SHP77 treated with DMSO at 0.1 percent for 48 hours (cell line): ENCODE measurements at regions not wholly inside any gene's neighbourhood (a gene's known extent, or its start where the extent isn't known, plus 50 kb on each side); places are given as distances from the start of the nearest gene placed in this dataset.

Experiments
- DNase-seq: peaks from one replicate; lab custom pipeline; 2025; lab: John Stamatoyannopoulos, UW

DNA sequence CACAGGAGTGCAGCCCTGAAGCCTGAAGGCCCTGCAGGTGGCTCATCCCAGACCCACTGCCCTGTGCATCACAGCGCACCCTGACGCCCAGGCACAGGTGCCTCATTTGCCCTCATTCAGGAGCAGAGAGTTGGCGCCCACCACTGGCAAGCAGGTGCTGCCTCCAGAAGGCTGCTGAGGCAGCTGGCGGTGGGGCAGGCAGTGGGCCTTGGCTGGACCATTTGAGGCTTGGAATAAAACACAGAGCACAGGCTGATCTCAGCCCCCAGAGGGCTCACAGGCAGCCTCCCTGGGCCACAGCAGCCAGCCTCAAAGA is 1151.9 kb downstream of the BRD1 start:
- DNase-seq: no peak

DNA sequence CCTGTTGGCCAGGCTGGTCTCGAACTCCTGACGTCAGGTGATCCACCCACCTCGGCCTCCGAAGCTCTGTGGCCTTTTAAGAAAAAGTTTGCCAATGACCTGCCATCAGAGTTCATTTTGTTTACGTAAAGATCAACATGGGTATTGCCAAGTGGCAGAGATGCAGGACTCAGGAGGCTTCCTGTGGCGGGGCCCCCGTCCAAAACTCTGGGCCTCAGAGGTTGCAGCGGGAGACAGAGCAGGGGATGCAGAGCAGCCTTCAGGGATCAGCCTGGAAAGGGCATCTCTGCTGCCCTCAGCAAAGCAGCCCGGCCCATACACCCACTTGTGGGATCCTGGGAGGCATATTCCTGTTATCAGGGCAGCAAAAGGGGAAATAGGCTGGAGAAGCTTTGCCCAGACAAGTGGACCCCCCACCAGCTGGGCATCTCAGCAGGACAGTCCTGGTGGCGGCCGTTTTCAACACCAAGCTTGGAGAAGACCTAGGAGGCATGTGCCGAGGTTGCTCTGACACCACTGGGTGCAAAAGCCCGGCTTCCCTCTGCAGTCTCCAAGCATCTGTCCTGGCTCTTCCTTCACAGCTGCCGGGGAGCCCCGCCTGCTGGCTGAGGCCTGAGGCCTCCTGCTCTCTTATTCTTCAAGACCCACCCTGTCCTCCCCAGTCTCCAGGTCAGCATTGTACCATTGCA is 1152.4 kb downstream of the BRD1 start:
- DNase-seq: no peak

DNA sequence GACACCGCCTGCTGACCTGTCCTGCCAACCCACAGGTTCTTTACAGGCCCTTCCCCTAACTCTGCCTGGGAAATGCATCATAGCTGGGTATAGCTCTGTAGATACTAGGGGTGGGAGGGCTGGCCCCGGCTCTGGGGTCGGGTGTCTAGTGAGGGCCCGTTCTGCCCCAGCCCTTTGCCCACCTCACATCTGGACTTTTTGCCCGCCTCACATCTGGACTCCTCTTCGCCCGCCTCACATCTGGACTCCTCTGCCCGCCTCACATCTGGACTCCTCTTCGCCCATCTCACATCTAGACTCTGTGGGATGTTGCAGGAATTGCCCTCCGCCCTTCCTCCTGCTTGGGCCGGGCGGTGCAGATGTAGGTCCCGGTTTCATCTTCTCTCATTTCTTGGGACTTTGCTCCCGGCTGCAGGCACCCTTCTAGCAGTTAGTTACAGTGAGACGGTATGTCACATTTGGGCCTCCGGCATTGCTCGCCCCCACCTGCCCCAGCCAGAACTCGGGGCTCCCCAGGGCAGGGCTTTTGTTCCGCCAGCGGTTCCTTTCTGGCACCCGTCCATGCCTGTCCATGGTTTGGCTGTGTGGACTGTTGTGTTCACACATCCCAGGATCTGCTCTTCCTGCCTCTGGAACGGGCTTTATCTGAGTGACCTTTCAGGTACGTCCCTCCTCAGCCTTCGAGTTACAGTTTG is 1153.7 kb downstream of the BRD1 start:
- DNase-seq: no peak

DNA sequence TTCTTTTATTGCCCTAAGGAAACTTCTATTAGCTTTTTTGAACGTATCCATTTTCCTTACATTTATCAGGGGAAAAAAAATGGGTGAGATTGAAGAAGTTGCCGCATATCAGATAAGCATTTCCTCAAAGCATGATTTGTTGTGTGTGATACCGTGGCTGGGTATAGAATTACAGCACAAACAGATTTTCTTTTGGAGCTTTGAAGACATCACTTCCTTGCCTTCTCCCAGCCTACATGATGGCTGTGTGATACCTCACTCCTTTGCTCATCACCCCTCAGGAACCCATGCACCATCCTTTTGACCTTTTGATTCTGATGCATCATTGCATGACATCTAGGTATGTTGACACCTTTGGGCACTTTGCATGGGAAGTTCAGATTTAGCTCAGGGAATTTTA is 1155.3 kb downstream of the BRD1 start:
- no peak for DNase-seq

DNA sequence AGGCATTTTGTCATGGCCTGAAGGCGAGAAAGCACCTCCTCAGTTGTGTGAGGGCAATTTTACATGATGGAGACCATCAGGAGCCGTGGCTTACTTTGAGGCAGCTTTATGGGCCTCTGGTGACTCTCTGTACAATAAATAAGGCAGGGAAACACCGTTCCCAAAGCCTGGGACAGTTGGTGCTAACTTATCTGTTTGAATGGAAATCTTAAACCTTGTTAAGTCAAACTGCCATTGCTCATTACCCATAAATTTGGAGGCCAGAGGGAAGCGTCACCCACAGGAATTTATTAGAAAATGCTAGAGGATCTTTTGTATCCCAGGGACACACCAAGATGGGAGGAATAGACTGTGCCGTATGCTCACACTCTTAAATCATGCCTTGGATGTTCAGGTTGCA is 1156.9 kb downstream of the BRD1 start:
- DNase-seq: no peak

DNA sequence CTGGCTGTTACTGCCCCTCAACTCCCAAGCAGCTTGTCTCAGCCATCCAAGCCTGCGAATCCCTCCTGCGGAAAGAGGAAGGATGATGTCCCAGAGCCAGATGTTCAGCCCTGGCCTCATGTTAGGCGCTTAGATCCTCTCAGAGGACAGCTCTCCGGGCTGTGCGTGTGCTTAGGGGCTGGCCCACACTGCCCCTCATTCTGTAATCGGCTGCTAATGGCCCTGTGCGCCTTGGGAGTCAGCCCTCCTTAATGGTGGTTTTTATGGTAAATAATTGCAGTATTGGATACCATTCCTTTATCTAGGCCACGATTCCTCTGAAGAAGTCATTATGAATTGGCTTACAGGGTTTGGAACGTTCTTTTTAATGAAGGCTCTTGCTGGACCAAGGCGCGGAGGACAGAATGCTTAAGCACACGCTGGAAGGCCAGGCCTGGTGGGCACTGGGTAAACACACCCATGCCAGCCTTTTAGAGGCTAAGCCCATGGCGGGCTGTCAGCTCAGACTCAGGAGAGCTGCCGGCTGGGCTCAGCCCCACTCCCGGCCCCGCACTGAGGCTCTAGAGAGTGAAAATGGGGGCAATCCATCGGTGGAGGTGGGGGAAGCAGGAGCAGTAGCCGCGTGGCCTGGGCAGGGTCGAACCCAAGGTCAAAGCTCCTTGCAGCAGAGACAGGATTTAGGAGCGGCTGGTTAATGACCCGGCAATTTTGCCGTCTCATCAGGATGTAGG is 1157.5 kb downstream of the BRD1 start:
- DNase-seq: no peak

DNA sequence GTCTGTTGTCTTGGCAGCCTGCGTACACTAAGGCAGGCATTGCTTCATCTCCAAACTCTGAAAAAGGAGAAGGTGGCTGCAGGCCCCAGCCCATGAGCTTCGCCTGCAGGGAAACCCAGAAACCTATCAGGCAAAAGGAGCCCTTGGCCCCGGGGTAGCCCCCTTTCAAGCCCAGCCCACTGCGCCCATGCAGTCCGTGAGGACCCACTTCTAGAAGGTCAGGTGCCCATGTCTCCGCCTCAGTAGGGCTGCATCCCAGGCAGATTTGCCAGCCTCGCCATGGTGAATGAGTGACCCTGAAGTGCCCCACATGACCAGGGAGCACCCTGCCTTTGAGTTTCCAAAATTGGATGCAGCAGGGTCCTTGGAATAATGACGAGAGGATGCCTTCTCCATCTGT is 1158.4 kb downstream of the BRD1 start:
- DNase-seq: no peak

DNA sequence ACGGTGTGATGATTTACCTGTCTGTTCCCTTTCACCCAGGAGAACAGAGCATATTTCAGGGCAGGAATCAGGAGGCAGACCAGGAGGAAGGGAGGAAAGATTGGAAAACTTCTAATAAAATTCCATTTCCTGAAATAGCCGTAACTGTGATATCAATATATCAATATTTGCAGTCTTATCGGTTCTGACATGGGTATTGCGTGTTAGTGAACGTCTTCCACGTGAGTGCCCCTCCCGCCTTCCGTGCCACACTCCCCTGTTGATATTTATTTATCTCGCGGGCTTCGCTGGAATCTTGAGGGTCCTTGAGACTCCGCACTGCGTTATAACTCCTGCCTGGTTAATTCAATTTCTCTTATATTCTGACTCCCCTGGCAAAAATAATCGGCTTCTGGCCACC is 1160.4 kb downstream of the BRD1 start:
- no peak for DNase-seq

DNA sequence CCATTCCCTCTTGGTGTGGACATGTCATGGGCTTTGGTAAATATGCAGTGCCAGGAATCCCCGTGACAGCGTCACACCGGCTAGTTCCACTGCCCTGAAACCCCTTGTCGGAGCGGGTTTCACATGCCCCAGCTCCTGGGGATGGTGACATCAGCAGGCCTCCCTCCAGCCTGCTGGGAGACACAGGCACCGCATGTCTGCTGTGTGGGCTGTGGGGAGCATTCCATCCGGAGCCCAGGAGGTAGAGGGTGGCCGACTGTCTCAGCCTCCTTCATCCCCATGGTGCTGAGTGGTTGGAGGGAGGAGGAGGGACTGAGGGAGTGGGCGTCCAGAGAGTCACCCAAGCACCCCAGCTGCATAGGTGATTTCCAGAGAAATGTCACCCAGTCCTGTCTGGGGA is 1161.1 kb downstream of the BRD1 start:
- DNase-seq: no peak

DNA sequence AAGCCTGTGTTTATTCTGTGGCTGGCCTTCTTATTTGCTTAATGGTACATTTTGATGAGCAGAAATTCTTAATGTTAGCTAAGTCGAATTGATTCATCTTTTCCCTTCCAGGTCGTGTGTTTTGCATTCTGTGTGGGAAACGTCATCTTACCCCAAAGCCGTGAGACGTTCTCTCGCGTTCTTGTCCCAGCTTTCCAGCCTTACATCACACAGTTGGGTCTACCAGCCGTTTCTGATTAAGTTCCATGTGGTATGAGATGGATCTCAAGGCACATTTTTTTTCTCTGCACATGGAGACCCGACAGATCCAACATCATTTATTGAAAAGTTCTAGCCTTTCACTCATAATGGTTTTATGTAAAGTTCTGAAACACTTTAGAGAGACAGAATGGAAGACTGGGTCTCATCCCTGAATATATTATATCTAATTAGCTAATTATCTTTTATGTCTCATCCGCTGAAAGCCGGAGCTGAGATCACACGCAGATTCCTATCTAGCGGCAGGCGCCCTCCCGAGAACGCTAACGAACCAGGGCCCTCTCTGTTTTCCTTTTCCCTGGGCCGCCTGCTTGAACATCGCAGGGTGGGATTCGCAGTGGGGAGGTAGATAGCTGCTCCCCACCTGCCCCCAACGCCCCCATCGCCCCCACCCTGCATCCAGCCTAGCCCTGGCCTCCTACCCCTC is 1162.2 kb downstream of the BRD1 start:
- DNase-seq: no peak

DNA sequence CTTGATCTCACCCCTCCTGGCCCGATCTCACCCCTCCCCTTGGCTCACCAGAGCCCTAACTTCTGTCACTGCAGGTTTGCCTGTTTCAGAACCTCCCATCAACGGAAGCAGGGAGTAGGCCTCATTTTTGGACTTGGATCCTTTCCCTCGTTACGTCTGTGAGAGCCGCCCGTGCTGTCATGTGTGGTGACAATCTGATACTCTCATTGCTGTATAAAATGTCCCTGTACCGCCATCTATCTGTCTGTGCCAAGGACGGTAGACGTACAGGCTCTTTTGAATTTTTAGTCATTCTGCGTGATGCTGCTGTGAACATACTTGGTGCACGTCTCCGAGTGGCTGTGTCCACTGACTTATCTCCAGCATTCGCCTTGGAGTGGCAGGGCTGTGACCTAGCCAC is 1163.1 kb downstream of the BRD1 start:
- no peak for DNase-seq

DNA sequence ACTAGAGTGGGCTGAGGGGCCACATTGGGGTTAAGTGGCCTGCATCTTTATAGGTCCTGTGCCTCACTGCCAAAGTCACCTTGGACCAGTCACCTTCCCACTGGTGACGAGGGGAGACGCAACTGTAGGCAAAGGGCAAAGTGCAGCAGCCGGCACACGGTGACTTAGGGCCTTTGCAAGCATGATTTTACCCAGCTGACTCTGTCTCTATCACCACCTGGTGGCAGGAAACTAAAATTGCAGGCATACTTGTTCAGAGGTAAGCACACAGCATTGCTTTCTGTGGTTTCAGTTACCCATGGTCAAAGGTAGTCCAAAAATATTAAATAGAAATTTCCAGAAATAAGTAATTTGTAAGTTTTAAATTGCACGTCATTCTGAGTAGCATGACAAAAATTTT is 1164.4 kb downstream of the BRD1 start:
- DNase-seq: no peak

DNA sequence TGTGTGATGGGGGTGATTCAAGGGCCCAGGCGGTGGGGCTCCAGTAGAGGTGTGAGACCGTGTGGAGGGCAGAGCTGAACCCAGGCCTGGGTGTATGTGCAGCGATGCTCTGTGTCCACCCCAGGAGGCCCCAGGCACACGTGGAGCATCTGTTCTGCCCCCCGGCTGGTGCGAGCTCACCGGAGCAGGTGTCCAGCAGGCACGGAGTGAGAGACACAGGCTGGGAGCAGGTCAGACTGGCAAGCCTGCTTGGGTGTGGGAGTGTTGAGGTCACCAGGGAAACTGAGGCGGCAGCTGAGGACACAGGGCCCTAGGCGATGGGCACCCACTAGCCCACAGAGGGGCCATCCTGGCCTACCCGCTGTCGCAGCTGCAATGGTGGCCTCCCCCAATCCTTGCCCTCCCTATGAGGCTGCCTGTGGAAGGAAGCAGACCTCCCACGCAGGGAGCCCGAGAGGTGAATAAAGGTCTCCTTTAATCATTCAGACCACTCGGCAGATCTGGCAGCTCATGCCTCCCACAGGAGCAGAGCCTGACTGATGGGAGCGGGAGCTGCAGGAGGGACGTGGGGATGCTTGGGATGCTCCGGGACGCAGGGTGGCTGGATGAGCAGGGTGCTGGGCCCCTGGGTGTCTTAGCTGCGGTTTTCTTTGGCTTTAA is 1165.1 kb downstream of the BRD1 start:
- no peak for DNase-seq

DNA sequence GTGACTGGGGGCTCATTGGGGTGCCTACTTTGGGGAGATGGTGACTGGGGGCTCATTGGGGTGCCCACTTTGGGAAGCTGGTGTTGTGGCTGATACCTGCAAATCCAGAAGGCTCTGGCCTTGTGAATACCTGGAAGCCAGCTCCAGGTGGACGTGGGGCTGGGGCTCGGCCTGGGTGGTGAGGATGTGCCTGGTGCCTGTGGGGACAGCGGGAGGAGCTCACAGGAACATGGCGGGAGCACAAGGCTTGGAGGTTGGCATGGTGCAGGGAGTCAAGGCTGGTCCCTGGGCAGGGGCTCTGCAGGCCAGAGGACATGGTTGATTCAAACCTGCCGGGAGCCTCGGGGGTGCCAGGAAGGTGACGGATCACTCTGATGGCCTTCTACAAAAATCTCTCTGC is 1165.7 kb downstream of the BRD1 start:
- no peak for DNase-seq

DNA sequence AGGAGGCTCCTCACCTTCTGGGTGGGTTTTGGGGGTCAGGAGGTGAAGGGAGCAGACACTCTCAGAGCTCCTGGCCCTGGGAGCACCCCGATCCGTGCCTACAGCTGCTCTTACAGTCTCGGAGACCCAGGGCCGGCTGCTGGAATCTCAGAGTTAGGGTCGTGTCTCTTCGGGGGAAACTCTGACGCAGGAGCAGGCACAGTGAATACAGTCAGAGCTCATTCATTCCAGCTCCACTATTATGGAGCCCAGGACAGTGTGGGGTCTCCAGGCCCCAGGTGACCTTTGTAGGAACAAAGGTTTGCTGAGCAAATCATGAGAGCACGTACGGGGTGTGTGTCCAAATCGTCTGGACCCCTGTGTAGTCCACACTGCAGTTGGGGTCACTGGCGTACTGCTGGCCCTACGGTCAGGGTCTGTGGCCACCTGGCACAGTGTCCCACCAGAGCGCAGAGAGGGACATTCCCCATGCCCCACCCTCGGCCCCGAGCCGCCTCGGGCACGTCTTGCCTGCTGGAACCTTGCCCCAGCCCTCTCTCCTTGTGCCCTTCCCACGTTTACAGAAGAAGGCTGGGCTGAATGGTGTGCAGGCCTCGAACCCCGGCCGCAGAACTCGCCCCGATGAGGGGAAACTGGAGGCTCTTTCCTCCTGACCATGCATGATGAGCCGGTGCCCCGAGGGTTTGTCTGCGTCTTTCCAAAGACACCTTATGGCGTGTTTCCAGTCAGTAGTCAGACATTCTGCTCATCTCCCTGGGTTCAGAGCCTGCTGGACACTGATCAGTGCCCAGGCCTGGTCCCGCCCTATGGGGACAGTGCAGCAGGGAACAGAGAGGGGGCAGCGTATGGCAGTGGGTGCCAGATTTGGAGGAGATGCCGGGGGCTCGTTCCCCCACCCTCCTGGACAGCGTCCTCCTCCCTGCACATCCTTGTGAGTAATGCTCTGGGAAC is 1166.6 kb downstream of the BRD1 start:
- no peak for DNase-seq

DNA sequence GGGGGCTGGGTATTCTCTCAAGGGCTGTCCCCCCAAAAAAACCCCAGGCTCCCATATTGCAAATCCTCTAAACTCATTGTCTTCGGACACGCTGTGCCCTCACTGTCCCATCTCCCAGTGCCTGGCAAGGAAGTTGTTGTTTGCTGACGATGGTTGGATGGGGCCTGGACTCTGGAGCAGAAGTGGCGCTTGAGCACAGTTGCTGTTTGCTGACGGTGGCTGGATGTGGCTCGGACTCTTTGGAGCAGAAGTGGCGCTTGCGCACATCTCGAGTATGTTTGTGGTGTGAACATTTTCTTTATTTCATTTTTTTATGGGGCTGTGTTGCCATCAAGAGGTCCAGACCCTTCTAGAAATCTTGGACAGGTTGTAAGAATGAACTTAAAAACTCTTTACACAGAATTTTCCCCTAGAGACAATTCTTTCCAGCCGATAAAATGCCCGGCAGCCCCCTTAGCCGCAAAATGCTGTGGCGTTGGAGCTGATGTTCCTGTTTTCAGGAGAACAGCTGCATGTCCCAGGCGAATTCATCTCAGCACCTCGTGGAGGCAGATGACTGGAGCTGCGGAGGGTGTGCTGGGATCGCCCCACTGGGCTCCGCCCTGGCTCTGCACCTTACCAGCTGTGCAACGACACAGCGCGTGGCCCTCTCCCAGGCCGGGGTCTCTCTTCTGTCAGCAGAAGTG is 1167.4 kb downstream of the BRD1 start:
- DNase-seq: no peak

DNA sequence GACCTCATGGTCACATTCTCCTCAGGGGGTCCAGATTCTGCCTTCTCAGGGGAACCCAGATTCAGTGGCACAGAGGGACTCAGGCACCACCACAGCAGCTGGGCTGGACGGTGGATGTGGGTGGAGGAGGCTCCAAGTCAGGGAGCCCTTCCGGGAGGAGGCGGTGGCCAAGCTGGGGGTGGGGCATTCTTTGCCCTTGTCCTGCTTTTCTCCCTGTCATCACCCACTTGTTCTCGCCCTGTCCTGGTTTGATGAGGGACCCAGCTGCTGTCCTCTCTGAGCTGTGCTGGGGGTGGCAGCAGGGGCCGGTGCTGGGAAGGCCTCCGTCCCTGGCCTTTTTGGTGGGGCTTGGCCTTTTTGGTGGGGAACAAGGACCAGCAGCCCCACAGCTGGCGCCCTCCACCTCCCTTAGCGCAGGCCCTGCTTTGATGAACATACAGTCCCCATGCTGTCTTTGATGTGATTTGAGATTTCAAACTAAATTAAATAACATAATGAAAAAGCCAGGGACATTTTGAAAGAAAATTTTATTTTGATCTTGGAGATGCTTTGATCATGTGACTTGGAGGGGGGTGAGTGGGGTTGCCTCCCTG is 1168.2 kb downstream of the BRD1 start:
- no peak for DNase-seq

DNA sequence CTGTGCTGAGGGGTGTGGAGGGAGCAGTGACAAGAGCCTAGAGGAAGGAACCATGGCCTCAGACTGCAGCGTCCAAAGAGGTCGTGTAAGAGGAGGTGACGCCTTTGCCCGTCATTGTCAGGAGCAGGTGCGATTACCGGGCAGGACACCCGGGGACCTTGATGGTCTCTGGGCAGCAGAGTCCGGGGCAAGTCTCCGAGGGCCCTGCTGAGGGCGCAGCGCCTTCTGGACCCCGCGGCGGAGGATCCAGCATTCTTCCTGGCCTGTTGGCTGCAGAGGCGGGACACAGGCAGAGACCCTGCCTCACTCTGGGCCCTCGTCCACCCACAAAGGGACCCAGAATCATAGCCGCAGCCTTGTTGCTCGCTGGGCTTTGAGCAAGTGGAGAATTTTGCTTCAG is 1168.8 kb downstream of the BRD1 start:
- no peak for DNase-seq

DNA sequence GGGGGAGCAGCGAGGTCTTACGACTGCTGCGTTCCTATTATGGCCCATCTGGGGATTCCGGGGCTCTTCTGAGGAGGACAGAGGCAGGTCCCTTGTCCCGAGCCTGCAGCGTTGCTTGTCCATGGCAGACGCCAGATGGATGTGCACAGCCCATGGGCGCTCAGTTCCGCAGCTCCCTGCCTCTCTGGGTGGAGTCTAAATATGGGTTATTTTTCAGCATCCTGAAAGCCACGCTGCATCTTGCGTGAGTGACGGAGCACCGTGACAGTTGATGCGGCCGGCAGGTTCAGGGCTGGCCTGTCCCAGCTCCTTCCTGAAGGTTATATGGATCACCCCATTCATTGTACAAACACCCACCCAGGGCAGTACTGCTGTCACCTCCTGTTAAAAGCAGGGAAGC is 1169.4 kb downstream of the BRD1 start:
- DNase-seq: no peak

DNA sequence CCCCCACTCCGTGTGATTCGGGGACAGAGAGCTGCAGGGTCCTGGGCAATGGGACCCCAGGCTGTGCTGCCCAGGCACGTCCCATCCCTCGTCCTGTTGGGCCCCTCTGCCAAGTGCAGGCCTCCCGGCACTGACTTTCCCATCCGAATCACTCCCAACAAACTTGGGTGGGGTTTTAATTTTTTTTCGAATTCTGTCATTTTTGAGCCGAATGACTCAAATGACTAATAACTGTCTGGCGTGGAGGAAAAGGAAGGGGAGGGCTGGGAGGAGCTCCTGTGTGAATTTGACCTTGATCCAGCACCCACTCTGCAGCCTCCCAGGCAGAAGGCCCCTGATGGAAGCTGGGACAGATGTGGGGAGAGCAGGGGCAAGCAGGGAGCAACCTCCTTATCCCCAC is 1173.2 kb downstream of the BRD1 start:
- no peak for DNase-seq
